ENCODE measurements at regions not wholly inside any gene's neighbourhood (a gene's known extent, or its start where the extent isn't known, plus 50 kb on each side); places are given as distances from the start of the nearest gene placed in this dataset.

- Histone ChIP-seq H3K4me2 (ENCODE audit: insufficient read depth, insufficient read length, low read length) (no peak overlapping the region), H3K79me1 (ENCODE audit: insufficient read depth, low read depth, low read length, poor library complexity, severe bottlenecking) (no peaks in the 10 kb centered on the region), H2BK20ac (ENCODE audit: low read depth, low read length, poor library complexity, severe bottlenecking) (no peak overlapping the region), H4K91ac (ENCODE audit: insufficient read length, low read depth, low read length) (no peak overlapping the region), H3T11ph (ENCODE audit: low read length) (no peak overlapping the region), H3K23me2 (ENCODE audit: insufficient read length, low read depth, low read length, poor library complexity, severe bottlenecking) (no peaks in the 10 kb centered on the region), H3K79me2 (ENCODE audit: insufficient read depth, low read length) (no peaks in the 10 kb centered on the region), H3K18ac (ENCODE audit: insufficient read length, low read depth, low read length) (no peak overlapping the region), H4K20me1 (ENCODE audit: control insufficient read depth, insufficient read depth, insufficient read length) (no peaks in the 10 kb centered on the region), H2BK15ac (ENCODE audit: low read depth, low read length) (no peak overlapping the region), H3K14ac (ENCODE audit: insufficient read depth, low read length) (no peak overlapping the region), H3K9me3 (ENCODE audit: control insufficient read depth, low read depth, low read length) (no peaks in the 10 kb centered on the region), H3K9ac (ENCODE audit: extremely low read depth, insufficient read length, low read length) (no peak overlapping the region), H2BK5ac (ENCODE audit: insufficient read length, low read length) (no peak overlapping the region), H2BK120ac (ENCODE audit: low read depth, low read length, poor library complexity, severe bottlenecking) (no peak overlapping the region), H3K4me1 (ENCODE audit: insufficient read depth, low read length) (no peaks in the 10 kb centered on the region), H2AFZ (ENCODE audit: low read length) (no peak overlapping the region), H3K56ac (ENCODE audit: insufficient read length, low read depth, low read length) (no peak overlapping the region), H3K27ac (ENCODE audit: insufficient read length, low read depth, low read length) (no peak overlapping the region), H3K4ac (ENCODE audit: low read depth, low read length) (no peak overlapping the region), H2AK5ac (ENCODE audit: insufficient read length, low read length) (no peak overlapping the region), H3K27me3 (ENCODE audit: insufficient read depth, low read length) (no peaks in the 10 kb centered on the region), H2BK12ac (ENCODE audit: insufficient read length, low read depth, low read length) (no peak overlapping the region), H4K8ac (replicated peaks; ENCODE audit: insufficient read length, low read depth, low read length) (no peak overlapping the region), H3K23ac (ENCODE audit: insufficient read length, low read depth, low read length) (no peak overlapping the region), H4K5ac (ENCODE audit: insufficient read length, low read depth, low read length) (no peak overlapping the region)
- Mint-ChIP-seq H3K9me3 (peaks cover 2 to 3% of the 10 kb centered on the region in 2 experiments; a peak in 1 of 5 replicates), H3K27me3 (ENCODE audit: low read depth) (no peaks in the 10 kb centered on the region), H3K4me1 (peaks cover 3 to 5% of the 10 kb centered on the region in 2 experiments; a peak in 2 of 4 replicates), H3K36me3 (ENCODE audit: insufficient read depth in 1 of 3, low read depth in 3 of 3) (peaks cover 2 to 4% (median 2%) of the 10 kb centered on the region in 3 experiments; a peak in 3 of 7 replicates), H3K27ac (no peak overlapping the region), H3K4me3 (no peak overlapping the region)
- no peak for TF ChIP-seq CTCF (conservative IDR thresholded peaks at IDR 0.05)
- no peak for DNase-seq
- WGBS (ENCODE audit: extremely low coverage, insufficient read length, low lambda C conversion rate): no CpG with 5 or more reads among the region's 2 CpGs
Measured at GRCh38 chr20:6588296-6588695, 179.2 kb upstream of the BMP2 start.

Measured in H9 (cell line).